IMR-90 (cell line): ENCODE measurements at regions not wholly inside any gene's neighbourhood (a gene's known extent, or its start where the extent isn't known, plus 50 kb on each side); places are given as distances from the start of the nearest gene placed in this dataset.

Experiments used
- ATAC-seq: fragments of 200-7000 bp; cut with Tn5 transposase; 2 replicates; pipeline ENCODE4 v1.9.1; 2020; ENCODE audit warnings: low read depth, mild to moderate bottlenecking, moderate library complexity
- BruUV-seq: library from RNA; stranded (reverse); fragments of 400-500 nt; replicated peaks from 2 replicates; lab custom pipeline; 2021; lab: Mats Ljungman, UMichigan
- CTCF ChIA-PET: fragments of 300-600 bp; formaldehyde crosslinking; extraction: SDS; loops from one replicate; lab custom pipeline; 2021; ENCODE audit warnings: antibody characterized with exemption; lab: Yijun Ruan, JAX
- POLR2A ChIA-PET: fragments of 300-600 bp; sonication (Branson Sonifier 250); formaldehyde crosslinking; loops from one replicate; lab custom pipeline; 2022; ENCODE audit warnings: antibody characterized with exemption; ENCODE audit not compliant: unreplicated experiment; lab: Charles Lee
- DNase-seq: peaks from one replicate; pipeline ENCODE4 v3.0.0; 2013
- H2AFZ ChIP-seq: replicated peaks from 2 replicates; pipeline ENCODE3; 2013; ENCODE audit warnings: low read length, mild to moderate bottlenecking; ENCODE audit not compliant: poor library complexity
- H2AK5ac ChIP-seq: 2 replicates; pipeline ENCODE4 v1.6.1; 2013; ENCODE audit warnings: low read depth, low read length, inconsistent platforms
- H2AK9ac ChIP-seq: replicated peaks from 2 replicates; pipeline ENCODE3; 2013; ENCODE audit warnings: mild to moderate bottlenecking, low read depth, low read length, moderate library complexity; ENCODE audit not compliant: poor library complexity
- H2BK120ac ChIP-seq: 2 replicates; pipeline ENCODE4 v1.6.1; 2013; ENCODE audit warnings: low read depth, low read length, inconsistent platforms
- H2BK15ac ChIP-seq: 3 replicates; pipeline ENCODE4 v1.6.1; 2013; ENCODE audit warnings: low read depth, low read length, inconsistent platforms
- H2BK20ac ChIP-seq: 2 replicates; pipeline ENCODE4 v1.6.1; 2013; ENCODE audit warnings: low read depth, mild to moderate bottlenecking, inconsistent platforms, low read length, moderate library complexity
- H2BK5ac ChIP-seq: 2 replicates; pipeline ENCODE4 v1.6.1; 2013; ENCODE audit warnings: mild to moderate bottlenecking, low read depth, low read length, inconsistent platforms; ENCODE audit not compliant: poor library complexity, severe bottlenecking
- H3K14ac ChIP-seq: replicated peaks from 2 replicates; pipeline ENCODE4 v1.6.1; 2013; ENCODE audit warnings: low read depth, low read length, inconsistent platforms
- H3K18ac ChIP-seq: 2 replicates; pipeline ENCODE4 v1.6.1; 2013; ENCODE audit warnings: low read depth, low read length, control low read depth
- H3K23ac ChIP-seq: 2 replicates; pipeline ENCODE4 v1.6.1; 2013; ENCODE audit warnings: low read depth, low read length, inconsistent platforms
- H3K27ac ChIP-seq: 2 replicates; pipeline ENCODE4 v1.5.1; 2013; ENCODE audit warnings: mild to moderate bottlenecking, control low read depth, low read length; ENCODE audit not compliant: insufficient read depth
- H3K27me3 ChIP-seq: 2 replicates; pipeline ENCODE4 v1.6.1; 2013; ENCODE audit warnings: low read length; ENCODE audit not compliant: control insufficient read depth, insufficient read depth
- H3K36me3 ChIP-seq: 2 replicates; pipeline ENCODE4 v1.6.1; 2013; ENCODE audit warnings: low read length, mixed read lengths; ENCODE audit not compliant: control insufficient read depth, insufficient read depth
- H3K4ac ChIP-seq: 2 replicates; pipeline ENCODE4 v1.6.1; 2013; ENCODE audit warnings: low read depth, low read length, inconsistent platforms
- H3K4me1 ChIP-seq: 2 replicates; pipeline ENCODE4 v1.6.1; 2013; ENCODE audit warnings: low read length, mixed read lengths; ENCODE audit not compliant: control insufficient read depth, insufficient read depth
- H3K4me2 ChIP-seq: 2 replicates; pipeline ENCODE4 v1.6.1; 2013; ENCODE audit warnings: low read depth, mild to moderate bottlenecking, control low read depth, low read length, moderate library complexity
- H3K4me3 ChIP-seq: 2 replicates; pipeline ENCODE4 v1.5.1; 2013; ENCODE audit warnings: low read depth, mild to moderate bottlenecking, control low read depth, low read length, moderate library complexity; ENCODE audit not compliant: insufficient read depth
- H3K56ac ChIP-seq: 2 replicates; pipeline ENCODE4 v1.6.1; 2013; ENCODE audit warnings: low read length, inconsistent platforms; ENCODE audit not compliant: insufficient read depth; ENCODE audit errors: extremely low read depth
- H3K79me1 ChIP-seq, 2 experiments: 2 replicates each; pipeline ENCODE4 v1.6.1; 2013; ENCODE audit warnings: low read length in 2 of 2, inconsistent platforms in 1 of 2, low read depth in 1 of 2
- H3K9ac ChIP-seq: 2 replicates; pipeline ENCODE4 v1.6.1; 2013; ENCODE audit warnings: low read depth, low read length, control low read depth
- H3K9me1 ChIP-seq: 2 replicates; pipeline ENCODE4 v1.6.1; 2013; ENCODE audit warnings: low read length, inconsistent platforms; ENCODE audit not compliant: insufficient read depth
- H3K9me3 ChIP-seq: 2 replicates; pipeline ENCODE4 v1.6.1; 2013; ENCODE audit warnings: low read length; ENCODE audit not compliant: control insufficient read depth, insufficient read depth
- H4K20me1 ChIP-seq: 2 replicates; pipeline ENCODE4 v1.6.1; 2013; ENCODE audit warnings: low read length, inconsistent platforms; ENCODE audit not compliant: insufficient read depth
- H4K5ac ChIP-seq: 2 replicates; pipeline ENCODE4 v1.6.1; 2013; ENCODE audit warnings: mild to moderate bottlenecking, low read depth, low read length, control low read depth
- H4K8ac ChIP-seq, 2 experiments: 2 replicates each; pipeline ENCODE4 v1.6.1; 2013; ENCODE audit warnings: low read depth in 2 of 2, low read length in 2 of 2, control low read depth in 1 of 2, inconsistent platforms in 1 of 2
- H4K91ac ChIP-seq: 2 replicates; pipeline ENCODE4 v1.6.1; 2013; ENCODE audit warnings: low read depth, low read length, inconsistent platforms; ENCODE audit not compliant: insufficient read depth
- BHLHE40 ChIP-seq: fragments of 150-350 bp; IDR thresholded peaks from 2 replicates; pipeline ENCODE4 v1.6.1; 2016; ENCODE audit warnings: mild to moderate bottlenecking, low read depth, low read length
- CEBPB ChIP-seq: IDR thresholded peaks from 2 replicates; pipeline ENCODE4 v1.6.1; 2012; ENCODE audit warnings: low read depth, low read length, improper control_type of control experiment
- CTCF ChIP-seq: conservative IDR thresholded peaks from 2 replicates; pipeline ENCODE4 v1.5.1; 2012; ENCODE audit warnings: mild to moderate bottlenecking, low read depth, low read length, improper control_type of control experiment
- ELK1 ChIP-seq: fragments of 150-350 bp; IDR thresholded peaks from 2 replicates; pipeline ENCODE4 v1.6.1; 2016; ENCODE audit warnings: low read depth, mild to moderate bottlenecking, low read length, moderate library complexity, borderline replicate concordance
- MAFK ChIP-seq: IDR thresholded peaks from 2 replicates; pipeline ENCODE4 v1.6.1; 2012; ENCODE audit warnings: low read depth, low read length, improper control_type of control experiment
- MAZ ChIP-seq: IDR thresholded peaks from 2 replicates; pipeline ENCODE4 v1.6.1; 2012; ENCODE audit warnings: low read depth, mild to moderate bottlenecking, low read length, improper control_type of control experiment, moderate library complexity, borderline replicate concordance
- MXI1 ChIP-seq: IDR thresholded peaks from 2 replicates; pipeline ENCODE4 v1.6.1; 2012; ENCODE audit warnings: low read depth, mild to moderate bottlenecking, low read length, moderate library complexity, borderline replicate concordance
- POLR2A ChIP-seq: IDR thresholded peaks from 2 replicates; pipeline ENCODE4 v1.6.1; 2012; ENCODE audit warnings: mild to moderate bottlenecking, low read depth, low read length
- RFX5 ChIP-seq: IDR thresholded peaks from 2 replicates; pipeline ENCODE4 v1.8.0; 2012; ENCODE audit warnings: low read depth, mild to moderate bottlenecking, low read length, moderate library complexity
- SMC3 ChIP-seq: fragments of 150-350 bp; IDR thresholded peaks from 2 replicates; pipeline ENCODE4 v1.6.1; 2016; ENCODE audit warnings: low read depth, mild to moderate bottlenecking, antibody characterized with exemption, low read length, moderate library complexity
- USF2 ChIP-seq: fragments of 150-350 bp; IDR thresholded peaks from 2 replicates; pipeline ENCODE4 v1.6.1; 2017; ENCODE audit warnings: mild to moderate bottlenecking, antibody characterized with exemption, low read length, low read depth
- WGBS, 2 experiments: methylation state at CpG; one replicate each; pipeline versions ENCODE4 v1.1.5 to v1.1.7; 2013; ENCODE audit warnings: missing lambda C conversion rate in 2 of 2; ENCODE audit not compliant: insufficient read length in 1 of 2; ENCODE audit errors: extremely low coverage in 2 of 2; 5-methylcytosine and 5-hydroxymethylcytosine counted together
- dilution Hi-C: fragments of 300-500 bp; cut with HindIII; formaldehyde crosslinking; loops from one replicate; pipeline ENCODE4 v1.14.3; 2018; ENCODE audit warnings: low sequenced_read_pairs; ENCODE audit not compliant: unreplicated experiment
- in situ Hi-C: fragments of 300-500 bp; cut with MboI; formaldehyde crosslinking; loops from 3 replicates; pipeline ENCODE4 v1.14.3; 2019; ENCODE audit warnings: low sequenced_read_pairs, inconsistent platforms, mixed read lengths
- intact Hi-C: fragments of 100-400 bp; cut with micrococcal nuclease; formaldehyde crosslinking; loops from 2 replicates; pipeline ENCODE4 v1.10.0; 2022

GRCh38 chr2:181777734-181778133, 97.4 kb upstream of the NEUROD1 start:
- in situ Hi-C loops = no loop called here
- ATAC-seq = no peak
- POLR2A ChIA-PET = no interaction called here

More at GRCh38 chr2:181777734-181778133, 97.4 kb upstream of the NEUROD1 start:
- Histone ChIP-seq H3K4ac (no peak overlapping the region), H2BK5ac (no peak overlapping the region), H3K4me1 (peaks cover 12% of the 10 kb centered on the region; the same call in 1 of the 2 replicates), H2BK120ac (no peak overlapping the region), H2AK9ac (no peak overlapping the region), H3K36me3 (no peaks in the 10 kb centered on the region), H3K79me1 (no peaks in the 10 kb centered on the region), H4K20me1 (no peaks in the 10 kb centered on the region), H3K4me2 (no peak overlapping the region), H3K18ac (no peak overlapping the region), H3K27ac (no peak overlapping the region), H3K9me1 (no peaks in the 10 kb centered on the region), H3K9ac (no peak overlapping the region), H3K14ac (no peak overlapping the region), H2BK20ac (no peak overlapping the region), H3K4me3 (no peak overlapping the region), H2BK15ac (no peak overlapping the region), H4K8ac (no peak overlapping the region), H3K23ac (no peak overlapping the region), H3K56ac (no peak overlapping the region), H2AK5ac (no peak overlapping the region), H4K5ac (no peak overlapping the region; the same call in 1 of the 2 replicates), H4K91ac (no peak overlapping the region), H2AFZ (no peak overlapping the region), H3K27me3 (no peaks in the 10 kb centered on the region), H3K9me3 (no peaks in the 10 kb centered on the region)
- intact Hi-C loops (no loop called here), dilution Hi-C loops (no loop called here)
- WGBS, 2 experiments = no CpG with 5 or more reads among the region's 3 CpGs
- no peak for DNase-seq
- CTCF ChIA-PET = no interaction called here
- no TSS peak for BruUV-seq
- TF ChIP-seq RFX5 (no peak), POLR2A (no peak), BHLHE40 (no peak), MAZ (no peak), USF2 (no peak), SMC3 (no peak), MXI1 (no peak), ELK1 (no peak), MAFK (no peak), CEBPB (no peak), CTCF (no peak)
